ENCODE measurements at regions not wholly inside any gene's neighbourhood (a gene's known extent, or its start where the extent isn't known, plus 50 kb on each side); places are given as distances from the start of the nearest gene placed in this dataset.

GRCh38 chr10:6889718-6890117 is 309.6 kb upstream of the PRKCQ start:
- TF ChIP-seq CTCF (IDR thresholded peaks at IDR 0.05; ENCODE audit: low read depth, low read length, missing control alignments): no peak
- no peak for DNase-seq (ENCODE audit: extremely low read depth, low read depth)

GRCh38 chr10:6888434-6888833 is 308.4 kb upstream of the PRKCQ start:
- TF ChIP-seq CTCF (IDR thresholded peaks at IDR 0.05; ENCODE audit: low read depth, low read length, missing control alignments): no peak
- H3K4me3 ChIP-seq (replicated peaks; ENCODE audit: low read depth, low read length): no peak overlapping the region
- no peak for DNase-seq (ENCODE audit: extremely low read depth, low read depth)

More at GRCh38 chr10:6889718-6890117, 309.6 kb upstream of the PRKCQ start:
- H3K4me3 ChIP-seq (replicated peaks; ENCODE audit: low read depth, low read length): no peak overlapping the region

- DNase-seq (ENCODE audit: extremely low read depth, low read depth): no peak
- H3K4me3 ChIP-seq (replicated peaks; ENCODE audit: low read depth, low read length): no peak overlapping the region
- no peak for TF ChIP-seq CTCF (IDR thresholded peaks at IDR 0.05; ENCODE audit: low read depth, low read length, missing control alignments)
Observed at GRCh38 chr10:6885284-6885683, 305.2 kb upstream of the PRKCQ start.

- H3K4me3 ChIP-seq (replicated peaks; ENCODE audit: low read depth, low read length): no peak overlapping the region
- DNase-seq (ENCODE audit: extremely low read depth, low read depth): no peak
- TF ChIP-seq CTCF (IDR thresholded peaks at IDR 0.05; ENCODE audit: low read depth, low read length, missing control alignments): no peak
Observed at GRCh38 chr10:6881987-6882386, 301.9 kb upstream of the PRKCQ start.

- DNase-seq (ENCODE audit: extremely low read depth, low read depth): no peak
- TF ChIP-seq CTCF (IDR thresholded peaks at IDR 0.05; ENCODE audit: low read depth, low read length, missing control alignments): no peak
- H3K4me3 ChIP-seq (replicated peaks; ENCODE audit: low read depth, low read length): no peak overlapping the region
Observed at GRCh38 chr10:6877722-6878392, 297.8 kb upstream of the PRKCQ start.

GRCh38 chr10:6877336-6877721 is 297.3 kb upstream of the PRKCQ start:
- H3K4me3 ChIP-seq (replicated peaks; ENCODE audit: low read depth, low read length): no peak overlapping the region
- TF ChIP-seq CTCF (IDR thresholded peaks at IDR 0.05; ENCODE audit: low read depth, low read length, missing control alignments): no peak
- no peak for DNase-seq (ENCODE audit: extremely low read depth, low read depth)

Data from HFF-Myc (cell line).